Pancreas (tissue), 10 donors: ENCODE measurements at regions not wholly inside any gene's neighbourhood (a gene's known extent, or its start where the extent isn't known, plus 50 kb on each side); places are given as distances from the start of the nearest gene placed in this dataset.

ENCODE experiments used
- ATAC-seq, 4 donors: fragments of 200-7000 bp; cut with Tn5 transposase; one replicate each; pipeline versions ENCODE4 v1.8.0 to v1.9.1; 2020; ENCODE audit warnings: mild to moderate bottlenecking in 4 of 4, moderate library complexity in 4 of 4
- DNase-seq, 6 donors: peaks; one replicate each; pipeline ENCODE4 v3.0.0-alpha.2; 2020
- FAIRE-seq: peaks from 2 replicates; lab custom pipeline; 2012; peaks lifted over from hg19 to GRCh38; lab: Jason Lieb, UNC
- H3K27ac ChIP-seq, 4 donors: fragments of 200-600 bp; sonication (generic); 1 replicate in 3 of 4; 2 replicates in 1 of 4; pipeline versions ENCODE4 v1.5.0 to v1.8.0; 2020
- H3K27me3 ChIP-seq, 4 donors: fragments of 200-600 bp; one replicate each; pipeline ENCODE4 v1.8.0; 2021
- H3K36me3 ChIP-seq, 3 donors: fragments of 200-600 bp; sonication (generic) in 1 of 3; one replicate each; pipeline versions ENCODE4 v1.5.0 to v1.8.0; 2020 to 2021
- H3K4me1 ChIP-seq, 3 donors: fragments of 200-600 bp; one replicate each; pipeline ENCODE4 v1.8.0; 2021
- H3K4me3 ChIP-seq, 4 donors: fragments of 200-600 bp; sonication (generic) in 2 of 4; one replicate each; pipeline versions ENCODE4 v1.5.0 to v1.8.0; 2020 to 2021
- H3K9me3 ChIP-seq, 4 donors: fragments of 200-600 bp; one replicate each; pipeline ENCODE4 v1.8.0; 2021
- CTCF ChIP-seq, 4 donors: fragments of 200-600 bp; sonication (generic) in 3 of 4; IDR thresholded peaks; one replicate each; pipeline versions ENCODE4 v1.5.0 to v1.8.0; 2021; ENCODE audit warnings: antibody characterized with exemption in 4 of 4
- WGBS, 2 donors: extraction: QIAGEN DNeasy Blood & Tissue Kit; methylation state at CpG; one replicate each; pipeline ENCODE4 v1.1.7; 2013; 5-methylcytosine and 5-hydroxymethylcytosine counted together
- intact Hi-C, 3 donors: fragments of 100-400 bp; cut with DNase I; formaldehyde crosslinking; loops; one replicate each; pipeline versions ENCODE4 v1.11.1 to v1.14.2; 2022
- donor health status: healthy with polysubstance abuse.
- donor health status: DM: no; HTN: no; CAD: no; lungs with moderate emphysema.
- donor health status: DM: no; HTN: no; CAD: no.
- donor health status: control.
- donor health status: control.
- donor health status: Bipolar disorder and iron deficiency.
- donor health status: DM: yes; HTN: yes; CAD: no.
- donor health status: DM: no; HTN: no; CAD: no.
- donor health status: DM: no; HTN: no; CAD: no.
- donor health status: DM: yes; HTN: yes; CAD: no.

GRCh38 chr4:103907414-103907813 lies 187.6 kb upstream of the TACR3 start:
- FAIRE-seq = no peak
- no peaks in the 10 kb centered on the region for H3K9me3 ChIP-seq
- no peak for TF ChIP-seq CTCF (IDR thresholded peaks at IDR 0.05)
- H3K27me3 ChIP-seq = no peaks in the 10 kb centered on the region
- no peak for ATAC-seq
- H3K27ac ChIP-seq = no peak overlapping the region
- WGBS, 2 donors = 62 to 69% methylated on average over 2 of the region's 2 CpGs
- H3K4me1 ChIP-seq = no peaks in the 10 kb centered on the region
- no peak for DNase-seq
- intact Hi-C loops = no loop called here
- H3K36me3 ChIP-seq = no peaks in the 10 kb centered on the region
- H3K4me3 ChIP-seq = no peak overlapping the region

- FAIRE-seq (no peak), DNase-seq (no peak), ATAC-seq (no peak)
- Histone ChIP-seq H3K27me3 (no peaks in the 10 kb centered on the region), H3K36me3 (no peaks in the 10 kb centered on the region), H3K4me3 (no peak overlapping the region), H3K9me3 (no peaks in the 10 kb centered on the region), H3K4me1 (no peaks in the 10 kb centered on the region), H3K27ac (no peak overlapping the region)
- intact Hi-C loops = no loop called here
- TF ChIP-seq CTCF (IDR thresholded peaks at IDR 0.05) = no peak
These were observed 184.3 kb upstream of the TACR3 start for GRCh38 chr4:103904123-103904522.

- WGBS, 2 donors = 73 to 86% methylated on average over 2 of the region's 2 CpGs
- Histone ChIP-seq H3K9me3 (no peaks in the 10 kb centered on the region), H3K4me1 (no peaks in the 10 kb centered on the region), H3K27ac (no peak overlapping the region), H3K36me3 (no peaks in the 10 kb centered on the region), H3K27me3 (no peaks in the 10 kb centered on the region), H3K4me3 (no peak overlapping the region)
- DNase-seq = no peak
- TF ChIP-seq CTCF (IDR thresholded peaks at IDR 0.05) = no peak
- ATAC-seq = no peak
- intact Hi-C loops = no loop called here
- no peak for FAIRE-seq
These were observed 182.9 kb upstream of the TACR3 start for GRCh38 chr4:103902730-103903129.

GRCh38 chr4:103895876-103896465 lies 176.2 kb upstream of the TACR3 start:
- ATAC-seq = no peak
- H3K4me3 ChIP-seq = no peak overlapping the region

More at GRCh38 chr4:103895876-103896465, 176.2 kb upstream of the TACR3 start:
- H3K27ac ChIP-seq = no peak overlapping the region
- no peak for DNase-seq
- no peak for TF ChIP-seq CTCF (IDR thresholded peaks at IDR 0.05)
- no peaks in the 10 kb centered on the region for H3K27me3 ChIP-seq
- H3K4me1 ChIP-seq = no peaks in the 10 kb centered on the region
- intact Hi-C loops = no loop called here
- FAIRE-seq = no peak
- no peaks in the 10 kb centered on the region for H3K36me3 ChIP-seq
- H3K9me3 ChIP-seq = no peaks in the 10 kb centered on the region
